Kidney (tissue), 13 donors: ENCODE measurements at regions not wholly inside any gene's neighbourhood (a gene's known extent, or its start where the extent isn't known, plus 50 kb on each side); places are given as distances from the start of the nearest gene placed in this dataset.
A peak's percentile ranks its signal among the peaks of the same experiment; 100 is the strongest.

Experiments
- DNase-seq, 5 donors: peaks; one replicate each; pipeline ENCODE4 v3.0.0-alpha.2; 2013 to 2020
- FAIRE-seq: peaks from 2 replicates; lab custom pipeline; 2012; peaks lifted over from hg19 to GRCh38; lab: Jason Lieb, UNC
- H3K27ac ChIP-seq, 2 donors: one replicate each; pipeline ENCODE4 v1.7.0; 2013; ENCODE audit warnings: low read depth in 2 of 2, low read length in 2 of 2, inconsistent platforms in 1 of 2
- H3K27me3 ChIP-seq: one replicate; pipeline ENCODE4 v1.7.1; 2013; ENCODE audit warnings: low read length, inconsistent platforms; ENCODE audit not compliant: control insufficient read depth, insufficient read depth
- H3K36me3 ChIP-seq, 3 donors: one replicate each; pipeline versions ENCODE4 v1.7.0 to v1.7.1; 2013; ENCODE audit warnings: low read length in 3 of 3, control low read depth in 1 of 3, inconsistent platforms in 1 of 3; ENCODE audit not compliant: insufficient read depth in 3 of 3, control insufficient read depth in 2 of 3
- H3K4me1 ChIP-seq, 3 donors: one replicate each; pipeline versions ENCODE4 v1.7.0 to v1.7.1; 2013; ENCODE audit warnings: low read length in 3 of 3, inconsistent platforms in 1 of 3, low read depth in 1 of 3; ENCODE audit not compliant: control insufficient read depth in 2 of 3, insufficient read depth in 2 of 3
- H3K4me3 ChIP-seq, 3 donors: one replicate each; pipeline versions ENCODE4 v1.7.0 to v1.8.1; 2013; ENCODE audit warnings: low read length in 3 of 3, control low read depth in 1 of 3, inconsistent platforms in 1 of 3
- H3K9ac ChIP-seq, 3 donors: one replicate each; pipeline versions ENCODE4 v1.7.0 to v1.7.1; 2013; ENCODE audit warnings: low read length in 3 of 3, control low read depth in 1 of 3, inconsistent platforms in 1 of 3
- H3K9me3 ChIP-seq, 3 donors: one replicate each; pipeline versions ENCODE4 v1.7.0 to v1.7.1; 2013; ENCODE audit warnings: low read length in 3 of 3, control low read depth in 1 of 3, inconsistent platforms in 1 of 3; ENCODE audit not compliant: control insufficient read depth in 2 of 3, insufficient read depth in 1 of 3
- CTCF ChIP-seq: IDR thresholded peaks from 3 replicates; pipeline ENCODE4 v1.5.1; 2012; ENCODE audit warnings: mild to moderate bottlenecking, moderate library complexity, borderline replicate concordance; ENCODE audit not compliant: insufficient read depth; ENCODE audit errors: extremely low read depth
- intact Hi-C: fragments of 100-400 bp; cut with DNase I; formaldehyde crosslinking; loops from one replicate; pipeline ENCODE4 v1.11.1; 2022
- donor health status: control.
- donor health status: control.
- donor health status: control.
- donor health status: control.
- donor health status: control.
- donor health status: DM: yes; HTN: yes; CAD: no.
- donor health status: Normal renal cell carcinoma (clear cell type).

GRCh38 chr5:139745800-139746690, 49.6 kb upstream of the PSD2 start:
- H3K27ac ChIP-seq = no peak overlapping the region
- no peak for TF ChIP-seq CTCF
- peak; percentile 87 to 96 (median 94) for DNase-seq
- FAIRE-seq = no peak
- no peaks in the 10 kb centered on the region for H3K9me3 ChIP-seq
- H3K27me3 ChIP-seq = peaks cover 3% of the 10 kb centered on the region
- peaks cover 0 to 21% (median 12%) of the 10 kb centered on the region in 3 donors for H3K4me1 ChIP-seq
- H3K9ac ChIP-seq = no peak overlapping the region
- no peaks in the 10 kb centered on the region for H3K36me3 ChIP-seq
- H3K4me3 ChIP-seq = peak overlapping the region in 2 of 3 donors; percentile 14 to 49
- intact Hi-C loops = no loop called here
